ENCODE measurements at regions not wholly inside any gene's neighbourhood (a gene's known extent, or its start where the extent isn't known, plus 50 kb on each side); places are given as distances from the start of the nearest gene placed in this dataset.

- Histone ChIP-seq H3K9me3 (ENCODE audit: severe bottlenecking) (no peaks in the 10 kb centered on the region), H3K4me3 (ENCODE audit: severe bottlenecking) (no peak overlapping the region), H3K27me3 (ENCODE audit: insufficient read depth, poor library complexity, severe bottlenecking) (no peaks in the 10 kb centered on the region), H3K36me3 (ENCODE audit: low read depth) (no peaks in the 10 kb centered on the region), H3K4me1 (ENCODE audit: insufficient read depth, poor library complexity, severe bottlenecking) (peaks cover 9% of the 10 kb centered on the region), H3K27ac (ENCODE audit: poor library complexity, severe bottlenecking) (no peak overlapping the region)
- TF ChIP-seq, protein P1, sequence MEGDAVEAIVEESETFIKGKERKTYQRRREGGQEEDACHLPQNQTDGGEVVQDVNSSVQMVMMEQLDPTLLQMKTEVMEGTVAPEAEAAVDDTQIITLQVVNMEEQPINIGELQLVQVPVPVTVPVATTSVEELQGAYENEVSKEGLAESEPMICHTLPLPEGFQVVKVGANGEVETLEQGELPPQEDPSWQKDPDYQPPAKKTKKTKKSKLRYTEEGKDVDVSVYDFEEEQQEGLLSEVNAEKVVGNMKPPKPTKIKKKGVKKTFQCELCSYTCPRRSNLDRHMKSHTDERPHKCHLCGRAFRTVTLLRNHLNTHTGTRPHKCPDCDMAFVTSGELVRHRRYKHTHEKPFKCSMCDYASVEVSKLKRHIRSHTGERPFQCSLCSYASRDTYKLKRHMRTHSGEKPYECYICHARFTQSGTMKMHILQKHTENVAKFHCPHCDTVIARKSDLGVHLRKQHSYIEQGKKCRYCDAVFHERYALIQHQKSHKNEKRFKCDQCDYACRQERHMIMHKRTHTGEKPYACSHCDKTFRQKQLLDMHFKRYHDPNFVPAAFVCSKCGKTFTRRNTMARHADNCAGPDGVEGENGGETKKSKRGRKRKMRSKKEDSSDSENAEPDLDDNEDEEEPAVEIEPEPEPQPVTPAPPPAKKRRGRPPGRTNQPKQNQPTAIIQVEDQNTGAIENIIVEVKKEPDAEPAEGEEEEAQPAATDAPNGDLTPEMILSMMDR (IDR thresholded peaks at IDR 0.05; ENCODE audit: poor library complexity, severe bottlenecking): no peak
- no peak for ATAC-seq (ENCODE audit: low read depth)
- no peak for DNase-seq (ENCODE audit: low spot score)
Measured at GRCh38 chr11:28463826-28464225, 355.6 kb downstream of the METTL15 start.

- Histone ChIP-seq H3K4me1 (ENCODE audit: insufficient read depth, poor library complexity, severe bottlenecking) (peaks cover 9% of the 10 kb centered on the region), H3K9me3 (ENCODE audit: severe bottlenecking) (no peaks in the 10 kb centered on the region), H3K4me3 (ENCODE audit: severe bottlenecking) (no peak overlapping the region), H3K27me3 (ENCODE audit: insufficient read depth, poor library complexity, severe bottlenecking) (no peaks in the 10 kb centered on the region), H3K36me3 (ENCODE audit: low read depth) (no peaks in the 10 kb centered on the region), H3K27ac (ENCODE audit: poor library complexity, severe bottlenecking) (no peak overlapping the region)
- TF ChIP-seq, protein P1 (IDR thresholded peaks at IDR 0.05; ENCODE audit: poor library complexity, severe bottlenecking): no peak
- ATAC-seq (ENCODE audit: low read depth) (0 out of 3 replicates have a peak, but pooled peaks have one; percentile 25), DNase-seq (ENCODE audit: low spot score) (no peak)
Measured at GRCh38 chr11:28461846-28462245, 353.7 kb downstream of the METTL15 start.

DNA sequence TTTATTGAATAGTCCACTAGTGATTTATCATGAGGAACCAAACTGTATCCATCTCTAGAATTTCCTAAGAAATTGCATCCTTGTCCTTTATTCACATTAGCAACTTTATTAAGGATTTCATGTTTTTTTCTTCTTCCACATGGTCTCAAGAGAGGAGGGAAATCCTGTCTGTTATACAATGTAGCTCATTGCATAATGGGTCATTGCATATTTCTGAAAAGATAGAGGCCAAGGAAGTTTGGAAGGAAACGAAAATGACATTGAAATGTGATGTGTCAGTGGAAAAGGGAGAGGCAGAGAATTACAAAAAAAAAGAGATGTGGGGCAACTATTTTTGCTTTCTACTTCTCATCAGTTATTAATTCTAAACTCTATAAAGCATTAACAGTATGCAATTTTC lies 353.1 kb downstream of the METTL15 start:
- no peak overlapping the region for H3K27ac ChIP-seq (ENCODE audit: poor library complexity, severe bottlenecking)
- no peaks in the 10 kb centered on the region for H3K27me3 ChIP-seq (ENCODE audit: insufficient read depth, poor library complexity, severe bottlenecking)
- no peaks in the 10 kb centered on the region for H3K36me3 ChIP-seq (ENCODE audit: low read depth)
- no peaks in the 10 kb centered on the region for H3K9me3 ChIP-seq (ENCODE audit: severe bottlenecking)
- peaks cover 9% of the 10 kb centered on the region for H3K4me1 ChIP-seq (ENCODE audit: insufficient read depth, poor library complexity, severe bottlenecking)
- DNase-seq (ENCODE audit: low spot score) (no peak), ATAC-seq (ENCODE audit: low read depth) (no peak)
- H3K4me3 ChIP-seq (ENCODE audit: severe bottlenecking): no peak overlapping the region
- TF ChIP-seq, protein P1 (IDR thresholded peaks at IDR 0.05; ENCODE audit: poor library complexity, severe bottlenecking): no peak

- TF ChIP-seq, protein P1 (IDR thresholded peaks at IDR 0.05; ENCODE audit: poor library complexity, severe bottlenecking): no peak
- no peaks in the 10 kb centered on the region for H3K9me3 ChIP-seq (ENCODE audit: severe bottlenecking)
- H3K4me1 ChIP-seq (ENCODE audit: insufficient read depth, poor library complexity, severe bottlenecking): peaks cover 9% of the 10 kb centered on the region
- no peaks in the 10 kb centered on the region for H3K36me3 ChIP-seq (ENCODE audit: low read depth)
- no peak overlapping the region for H3K4me3 ChIP-seq (ENCODE audit: severe bottlenecking)
- no peaks in the 10 kb centered on the region for H3K27me3 ChIP-seq (ENCODE audit: insufficient read depth, poor library complexity, severe bottlenecking)
- no peak for DNase-seq (ENCODE audit: low spot score)
- ATAC-seq (ENCODE audit: low read depth): peak; percentile 63
- no peak overlapping the region for H3K27ac ChIP-seq (ENCODE audit: poor library complexity, severe bottlenecking)
Measured at GRCh38 chr11:28460348-28460747, 352.2 kb downstream of the METTL15 start.

GRCh38 chr11:28459912-28460311 lies 351.7 kb downstream of the METTL15 start:
- Histone ChIP-seq H3K27me3 (ENCODE audit: insufficient read depth, poor library complexity, severe bottlenecking) (no peaks in the 10 kb centered on the region), H3K4me1 (ENCODE audit: insufficient read depth, poor library complexity, severe bottlenecking) (peaks cover 9% of the 10 kb centered on the region), H3K9me3 (ENCODE audit: severe bottlenecking) (no peaks in the 10 kb centered on the region), H3K36me3 (ENCODE audit: low read depth) (no peaks in the 10 kb centered on the region), H3K27ac (ENCODE audit: poor library complexity, severe bottlenecking) (no peak overlapping the region), H3K4me3 (ENCODE audit: severe bottlenecking) (no peak overlapping the region)
- DNase-seq (ENCODE audit: low spot score) (no peak), ATAC-seq (ENCODE audit: low read depth) (no peak)
- TF ChIP-seq, protein P1 (IDR thresholded peaks at IDR 0.05; ENCODE audit: poor library complexity, severe bottlenecking): no peak

Data from RWPE2 (cell line).